ENCODE measurements at regions not wholly inside any gene's neighbourhood (a gene's known extent, or its start where the extent isn't known, plus 50 kb on each side); places are given as distances from the start of the nearest gene placed in this dataset.

DNA sequence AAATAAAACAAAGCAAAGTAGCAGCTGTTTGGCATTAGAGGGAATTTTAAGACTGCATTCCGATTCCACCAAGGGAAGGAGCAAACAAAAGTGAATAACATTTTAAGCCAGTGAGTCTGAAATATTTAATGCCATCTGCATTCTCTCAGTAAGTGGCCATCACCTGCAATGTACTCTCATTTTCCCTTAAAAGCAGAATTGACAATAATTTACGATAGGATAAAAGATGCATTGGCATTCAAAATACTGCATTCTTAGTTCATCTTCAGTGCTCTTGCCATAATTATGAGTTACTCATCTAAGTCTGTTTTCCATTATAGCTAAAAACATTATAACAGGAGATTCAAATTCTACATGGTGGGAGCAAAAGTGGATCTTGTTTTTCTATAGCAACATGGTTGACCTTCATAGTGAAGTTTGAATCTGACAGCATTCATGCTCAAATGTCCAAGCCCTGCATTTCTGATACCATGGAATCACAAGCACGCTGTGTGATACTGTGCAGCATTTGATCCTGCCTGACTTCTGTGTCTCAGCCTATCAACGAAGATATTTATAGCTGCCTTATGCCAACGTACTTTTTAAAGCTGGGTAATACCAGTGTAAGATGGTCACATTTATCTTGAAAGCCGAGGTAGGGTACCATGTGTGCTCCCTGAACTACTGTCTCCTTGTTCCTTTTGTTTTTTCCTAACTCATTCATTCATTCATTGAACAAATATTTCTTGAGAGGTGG lies 355.3 kb upstream of the IGFBP7 start:
- DNase-seq (ENCODE audit: low spot score) (no peak), ATAC-seq (no peak)
- no peaks in the 10 kb centered on the region for H3K36me3 Mint-ChIP-seq (ENCODE audit: low read depth)
- Histone ChIP-seq H4K20me1 (replicated peaks; ENCODE audit: insufficient read depth) (no peaks in the 10 kb centered on the region), H3K4me2 (no peak overlapping the region), H3K9me2 (ENCODE audit: insufficient read depth) (0 out of 2 replicates have a peak, but pooled peaks cover 5% of the 10 kb centered on the region), H3K36me3 (ENCODE audit: insufficient read depth) (no peaks in the 10 kb centered on the region), H3K4me3 (no peak overlapping the region), H2AFZ (no peak overlapping the region), H3K27ac (ENCODE audit: low read depth) (no peak overlapping the region), H3K79me2 (replicated peaks; ENCODE audit: insufficient read depth) (no peaks in the 10 kb centered on the region), H3F3A (replicated peaks; ENCODE audit: low read depth) (no peaks in the 10 kb centered on the region), H3K27me3 (ENCODE audit: insufficient read depth) (no peaks in the 10 kb centered on the region), H3K4me1 (ENCODE audit: insufficient read depth) (no peaks in the 10 kb centered on the region)
- peaks cover 9% of the 10 kb centered on the region; the same call in 2 of the 3 replicates for H3K9me3 Mint-ChIP-seq
- no peaks in the 10 kb centered on the region for H3K4me1 Mint-ChIP-seq
- H3K27me3 Mint-ChIP-seq (ENCODE audit: insufficient read depth, low read depth, poor library complexity), result no peaks in the 10 kb centered on the region
- no peak overlapping the region for H3K4me3 Mint-ChIP-seq
- TF ChIP-seq EZH2phosphoT487 (IDR thresholded peaks at IDR 0.05; ENCODE audit: unreplicated experiment) (no peak), CREB1 (CRISPR knock-in tag; IDR thresholded peaks at IDR 0.05; ENCODE audit: low read depth) (no peak), JUNB (IDR thresholded peaks at IDR 0.05; ENCODE audit: unreplicated experiment) (no peak), EZH2 (IDR thresholded peaks at IDR 0.05; ENCODE audit: low read depth, unreplicated experiment) (no peak), NANOG (IDR thresholded peaks at IDR 0.05; ENCODE audit: borderline replicate concordance) (no peak), ZNF114 (CRISPR knock-in tag; IDR thresholded peaks at IDR 0.05) (no peak), STAT1 (IDR thresholded peaks at IDR 0.05; ENCODE audit: unreplicated experiment) (no peak), POLR2AphosphoS5 (IDR thresholded peaks at IDR 0.05; ENCODE audit: low read depth) (no peak), ZNF331 (CRISPR knock-in tag; IDR thresholded peaks at IDR 0.05; ENCODE audit: low read depth) (no peak)
- TF ChIP-seq, protein P1, sequence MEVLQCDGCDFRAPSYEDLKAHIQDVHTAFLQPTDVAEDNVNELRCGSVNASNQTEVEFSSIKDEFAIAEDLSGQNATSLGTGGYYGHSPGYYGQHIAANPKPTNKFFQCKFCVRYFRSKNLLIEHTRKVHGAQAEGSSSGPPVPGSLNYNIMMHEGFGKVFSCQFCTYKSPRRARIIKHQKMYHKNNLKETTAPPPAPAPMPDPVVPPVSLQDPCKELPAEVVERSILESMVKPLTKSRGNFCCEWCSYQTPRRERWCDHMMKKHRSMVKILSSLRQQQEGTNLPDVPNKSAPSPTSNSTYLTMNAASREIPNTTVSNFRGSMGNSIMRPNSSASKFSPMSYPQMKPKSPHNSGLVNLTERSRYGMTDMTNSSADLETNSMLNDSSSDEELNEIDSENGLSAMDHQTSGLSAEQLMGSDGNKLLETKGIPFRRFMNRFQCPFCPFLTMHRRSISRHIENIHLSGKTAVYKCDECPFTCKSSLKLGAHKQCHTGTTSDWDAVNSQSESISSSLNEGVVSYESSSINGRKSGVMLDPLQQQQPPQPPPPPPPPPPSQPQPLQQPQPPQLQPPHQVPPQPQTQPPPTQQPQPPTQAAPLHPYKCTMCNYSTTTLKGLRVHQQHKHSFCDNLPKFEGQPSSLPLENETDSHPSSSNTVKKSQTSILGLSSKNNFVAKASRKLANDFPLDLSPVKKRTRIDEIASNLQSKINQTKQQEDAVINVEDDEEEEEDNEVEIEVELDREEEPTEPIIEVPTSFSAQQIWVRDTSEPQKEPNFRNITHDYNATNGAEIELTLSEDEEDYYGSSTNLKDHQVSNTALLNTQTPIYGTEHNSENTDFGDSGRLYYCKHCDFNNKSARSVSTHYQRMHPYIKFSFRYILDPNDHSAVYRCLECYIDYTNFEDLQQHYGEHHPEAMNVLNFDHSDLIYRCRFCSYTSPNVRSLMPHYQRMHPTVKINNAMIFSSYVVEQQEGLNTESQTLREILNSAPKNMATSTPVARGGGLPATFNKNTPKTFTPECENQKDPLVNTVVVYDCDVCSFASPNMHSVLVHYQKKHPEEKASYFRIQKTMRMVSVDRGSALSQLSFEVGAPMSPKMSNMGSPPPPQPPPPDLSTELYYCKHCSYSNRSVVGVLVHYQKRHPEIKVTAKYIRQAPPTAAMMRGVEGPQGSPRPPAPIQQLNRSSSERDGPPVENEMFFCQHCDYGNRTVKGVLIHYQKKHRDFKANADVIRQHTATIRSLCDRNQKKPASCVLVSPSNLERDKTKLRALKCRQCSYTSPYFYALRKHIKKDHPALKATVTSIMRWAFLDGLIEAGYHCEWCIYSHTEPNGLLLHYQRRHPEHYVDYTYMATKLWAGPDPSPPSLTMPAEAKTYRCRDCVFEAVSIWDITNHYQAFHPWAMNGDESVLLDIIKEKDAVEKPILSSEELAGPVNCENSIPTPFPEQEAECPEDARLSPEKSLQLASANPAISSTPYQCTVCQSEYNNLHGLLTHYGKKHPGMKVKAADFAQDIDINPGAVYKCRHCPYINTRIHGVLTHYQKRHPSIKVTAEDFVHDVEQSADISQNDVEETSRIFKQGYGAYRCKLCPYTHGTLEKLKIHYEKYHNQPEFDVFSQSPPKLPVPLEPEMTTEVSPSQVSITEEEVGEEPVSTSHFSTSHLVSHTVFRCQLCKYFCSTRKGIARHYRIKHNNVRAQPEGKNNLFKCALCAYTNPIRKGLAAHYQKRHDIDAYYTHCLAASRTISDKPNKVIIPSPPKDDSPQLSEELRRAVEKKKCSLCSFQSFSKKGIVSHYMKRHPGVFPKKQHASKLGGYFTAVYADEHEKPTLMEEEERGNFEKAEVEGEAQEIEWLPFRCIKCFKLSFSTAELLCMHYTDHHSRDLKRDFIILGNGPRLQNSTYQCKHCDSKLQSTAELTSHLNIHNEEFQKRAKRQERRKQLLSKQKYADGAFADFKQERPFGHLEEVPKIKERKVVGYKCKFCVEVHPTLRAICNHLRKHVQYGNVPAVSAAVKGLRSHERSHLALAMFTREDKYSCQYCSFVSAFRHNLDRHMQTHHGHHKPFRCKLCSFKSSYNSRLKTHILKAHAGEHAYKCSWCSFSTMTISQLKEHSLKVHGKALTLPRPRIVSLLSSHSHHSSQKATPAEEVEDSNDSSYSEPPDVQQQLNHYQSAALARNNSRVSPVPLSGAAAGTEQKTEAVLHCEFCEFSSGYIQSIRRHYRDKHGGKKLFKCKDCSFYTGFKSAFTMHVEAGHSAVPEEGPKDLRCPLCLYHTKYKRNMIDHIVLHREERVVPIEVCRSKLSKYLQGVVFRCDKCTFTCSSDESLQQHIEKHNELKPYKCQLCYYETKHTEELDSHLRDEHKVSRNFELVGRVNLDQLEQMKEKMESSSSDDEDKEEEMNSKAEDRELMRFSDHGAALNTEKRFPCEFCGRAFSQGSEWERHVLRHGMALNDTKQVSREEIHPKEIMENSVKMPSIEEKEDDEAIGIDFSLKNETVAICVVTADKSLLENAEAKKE (CRISPR knock-in tag; IDR thresholded peaks at IDR 0.05), result no peak
- TF ChIP-seq, protein P2, sequence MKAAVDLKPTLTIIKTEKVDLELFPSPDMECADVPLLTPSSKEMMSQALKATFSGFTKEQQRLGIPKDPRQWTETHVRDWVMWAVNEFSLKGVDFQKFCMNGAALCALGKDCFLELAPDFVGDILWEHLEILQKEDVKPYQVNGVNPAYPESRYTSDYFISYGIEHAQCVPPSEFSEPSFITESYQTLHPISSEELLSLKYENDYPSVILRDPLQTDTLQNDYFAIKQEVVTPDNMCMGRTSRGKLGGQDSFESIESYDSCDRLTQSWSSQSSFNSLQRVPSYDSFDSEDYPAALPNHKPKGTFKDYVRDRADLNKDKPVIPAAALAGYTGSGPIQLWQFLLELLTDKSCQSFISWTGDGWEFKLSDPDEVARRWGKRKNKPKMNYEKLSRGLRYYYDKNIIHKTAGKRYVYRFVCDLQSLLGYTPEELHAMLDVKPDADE (IDR thresholded peaks at IDR 0.05), result no peak
- TF ChIP-seq, protein P3, sequence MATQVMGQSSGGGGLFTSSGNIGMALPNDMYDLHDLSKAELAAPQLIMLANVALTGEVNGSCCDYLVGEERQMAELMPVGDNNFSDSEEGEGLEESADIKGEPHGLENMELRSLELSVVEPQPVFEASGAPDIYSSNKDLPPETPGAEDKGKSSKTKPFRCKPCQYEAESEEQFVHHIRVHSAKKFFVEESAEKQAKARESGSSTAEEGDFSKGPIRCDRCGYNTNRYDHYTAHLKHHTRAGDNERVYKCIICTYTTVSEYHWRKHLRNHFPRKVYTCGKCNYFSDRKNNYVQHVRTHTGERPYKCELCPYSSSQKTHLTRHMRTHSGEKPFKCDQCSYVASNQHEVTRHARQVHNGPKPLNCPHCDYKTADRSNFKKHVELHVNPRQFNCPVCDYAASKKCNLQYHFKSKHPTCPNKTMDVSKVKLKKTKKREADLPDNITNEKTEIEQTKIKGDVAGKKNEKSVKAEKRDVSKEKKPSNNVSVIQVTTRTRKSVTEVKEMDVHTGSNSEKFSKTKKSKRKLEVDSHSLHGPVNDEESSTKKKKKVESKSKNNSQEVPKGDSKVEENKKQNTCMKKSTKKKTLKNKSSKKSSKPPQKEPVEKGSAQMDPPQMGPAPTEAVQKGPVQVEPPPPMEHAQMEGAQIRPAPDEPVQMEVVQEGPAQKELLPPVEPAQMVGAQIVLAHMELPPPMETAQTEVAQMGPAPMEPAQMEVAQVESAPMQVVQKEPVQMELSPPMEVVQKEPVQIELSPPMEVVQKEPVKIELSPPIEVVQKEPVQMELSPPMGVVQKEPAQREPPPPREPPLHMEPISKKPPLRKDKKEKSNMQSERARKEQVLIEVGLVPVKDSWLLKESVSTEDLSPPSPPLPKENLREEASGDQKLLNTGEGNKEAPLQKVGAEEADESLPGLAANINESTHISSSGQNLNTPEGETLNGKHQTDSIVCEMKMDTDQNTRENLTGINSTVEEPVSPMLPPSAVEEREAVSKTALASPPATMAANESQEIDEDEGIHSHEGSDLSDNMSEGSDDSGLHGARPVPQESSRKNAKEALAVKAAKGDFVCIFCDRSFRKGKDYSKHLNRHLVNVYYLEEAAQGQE (IDR thresholded peaks at IDR 0.05; ENCODE audit: unreplicated experiment), result no peak
- TF ChIP-seq, protein P4, sequence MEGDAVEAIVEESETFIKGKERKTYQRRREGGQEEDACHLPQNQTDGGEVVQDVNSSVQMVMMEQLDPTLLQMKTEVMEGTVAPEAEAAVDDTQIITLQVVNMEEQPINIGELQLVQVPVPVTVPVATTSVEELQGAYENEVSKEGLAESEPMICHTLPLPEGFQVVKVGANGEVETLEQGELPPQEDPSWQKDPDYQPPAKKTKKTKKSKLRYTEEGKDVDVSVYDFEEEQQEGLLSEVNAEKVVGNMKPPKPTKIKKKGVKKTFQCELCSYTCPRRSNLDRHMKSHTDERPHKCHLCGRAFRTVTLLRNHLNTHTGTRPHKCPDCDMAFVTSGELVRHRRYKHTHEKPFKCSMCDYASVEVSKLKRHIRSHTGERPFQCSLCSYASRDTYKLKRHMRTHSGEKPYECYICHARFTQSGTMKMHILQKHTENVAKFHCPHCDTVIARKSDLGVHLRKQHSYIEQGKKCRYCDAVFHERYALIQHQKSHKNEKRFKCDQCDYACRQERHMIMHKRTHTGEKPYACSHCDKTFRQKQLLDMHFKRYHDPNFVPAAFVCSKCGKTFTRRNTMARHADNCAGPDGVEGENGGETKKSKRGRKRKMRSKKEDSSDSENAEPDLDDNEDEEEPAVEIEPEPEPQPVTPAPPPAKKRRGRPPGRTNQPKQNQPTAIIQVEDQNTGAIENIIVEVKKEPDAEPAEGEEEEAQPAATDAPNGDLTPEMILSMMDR (conservative IDR thresholded peaks at IDR 0.05; ENCODE audit: low read depth in 2 of 2), result no peak
- H3K27ac Mint-ChIP-seq, result no peak overlapping the region

All from GM23338 (cell line).